Mesothelial cell of epicardium (in vitro differentiated cells): ENCODE measurements at regions not wholly inside any gene's neighbourhood (a gene's known extent, or its start where the extent isn't known, plus 50 kb on each side); places are given as distances from the start of the nearest gene placed in this dataset.
"Not testable (repeated sequence)": the region's sequence is repeated elsewhere in the genome, so short reads cannot be mapped to it uniquely, and the experiment has no call there.

Experiments
- DNase-seq, 2 experiments: peaks; one replicate each; pipeline ENCODE4 v3.0.0; 2021; ENCODE audit warnings: low spot score in 2 of 2; ENCODE audit not compliant: unreplicated experiment in 2 of 2
- H3K27ac Mint-ChIP-seq: 2 replicates; pipeline ENCODE4 v1.8.0; 2021; ENCODE audit warnings: mixed read lengths
- H3K27me3 Mint-ChIP-seq: 2 replicates; pipeline ENCODE4 v1.8.0; 2021; ENCODE audit warnings: low read depth, mixed read lengths
- H3K36me3 Mint-ChIP-seq: 2 replicates; pipeline ENCODE4 v1.8.0; 2021; ENCODE audit warnings: mixed read lengths
- H3K4me1 Mint-ChIP-seq: 2 replicates; pipeline ENCODE4 v1.8.0; 2021; ENCODE audit warnings: mixed read lengths
- H3K4me3 Mint-ChIP-seq: 2 replicates; pipeline ENCODE4 v1.8.0; 2021; ENCODE audit warnings: mild to moderate bottlenecking, moderate library complexity, mixed read lengths
- H3K9me3 Mint-ChIP-seq: 2 replicates; pipeline ENCODE4 v1.8.0; 2021; ENCODE audit warnings: mixed read lengths
- CTCF ChIP-seq: fragments of 200-600 bp; sonication (generic); IDR thresholded peaks from one replicate; pipeline ENCODE4 v1.5.0; 2021; ENCODE audit warnings: antibody characterized with exemption; ENCODE audit not compliant: unreplicated experiment

GRCh38 chr3:22691407-22691806, 511.7 kb upstream of the UBE2E2 start:
- no peaks in the 10 kb centered on the region for H3K27me3 Mint-ChIP-seq
- H3K9me3 Mint-ChIP-seq = peaks cover 3% of the 10 kb centered on the region
- no peak overlapping the region for H3K27ac Mint-ChIP-seq
- H3K36me3 Mint-ChIP-seq = no peaks in the 10 kb centered on the region
- no peak for TF ChIP-seq CTCF
- no peak overlapping the region for H3K4me3 Mint-ChIP-seq
- no peak for DNase-seq
- H3K4me1 Mint-ChIP-seq = peaks cover 13% of the 10 kb centered on the region

- H3K27me3 Mint-ChIP-seq = no peaks in the 10 kb centered on the region
- no peaks in the 10 kb centered on the region for H3K36me3 Mint-ChIP-seq
- H3K4me3 Mint-ChIP-seq = no peak overlapping the region
- DNase-seq = no peak
- H3K9me3 Mint-ChIP-seq = peaks cover 3% of the 10 kb centered on the region
- no peak for TF ChIP-seq CTCF
- H3K27ac Mint-ChIP-seq = no peak overlapping the region
- peaks cover 13% of the 10 kb centered on the region for H3K4me1 Mint-ChIP-seq
Measured at GRCh38 chr3:22691856-22692628, 511.1 kb upstream of the UBE2E2 start.

GRCh38 chr3:22700876-22701275, 502.3 kb upstream of the UBE2E2 start:
- Mint-ChIP-seq H3K9me3 (no peaks in the 10 kb centered on the region), H3K4me3 (no peak overlapping the region), H3K4me1 (no peaks in the 10 kb centered on the region), H3K36me3 (no peaks in the 10 kb centered on the region), H3K27ac (no peak overlapping the region), H3K27me3 (no peaks in the 10 kb centered on the region)
- TF ChIP-seq CTCF = peak; percentile 65
- no peak for DNase-seq

GRCh38 chr3:22704166-22704565, 499.0 kb upstream of the UBE2E2 start:
- no peak for DNase-seq
- H3K36me3 Mint-ChIP-seq = no peaks in the 10 kb centered on the region
- H3K27ac Mint-ChIP-seq = no peak overlapping the region
- no peak overlapping the region for H3K4me3 Mint-ChIP-seq
- H3K4me1 Mint-ChIP-seq = no peaks in the 10 kb centered on the region
- TF ChIP-seq CTCF = no peak
- peaks cover 14% of the 10 kb centered on the region for H3K9me3 Mint-ChIP-seq
- H3K27me3 Mint-ChIP-seq = no peaks in the 10 kb centered on the region

- DNase-seq = no peak
- Mint-ChIP-seq H3K4me1 (no peaks in the 10 kb centered on the region), H3K27me3 (no peaks in the 10 kb centered on the region), H3K36me3 (no peaks in the 10 kb centered on the region), H3K4me3 (no peak overlapping the region), H3K27ac (no peak overlapping the region), H3K9me3 (peaks cover 20% of the 10 kb centered on the region)
- no peak for TF ChIP-seq CTCF
Measured at GRCh38 chr3:22704571-22705354, 498.4 kb upstream of the UBE2E2 start.

GRCh38 chr3:22706922-22707321, 496.2 kb upstream of the UBE2E2 start:
- H3K36me3 Mint-ChIP-seq, H3K27ac Mint-ChIP-seq, H3K4me1 Mint-ChIP-seq, DNase-seq, H3K4me3 Mint-ChIP-seq, H3K27me3 Mint-ChIP-seq: not testable (repeated sequence)
- H3K9me3 Mint-ChIP-seq = peaks cover 35% of the 10 kb centered on the region
